ENCODE measurements at regions not wholly inside any gene's neighbourhood (a gene's known extent, or its start where the extent isn't known, plus 50 kb on each side); places are given as distances from the start of the nearest gene placed in this dataset.

- Histone ChIP-seq H3K27me3 (ENCODE audit: control insufficient read depth, low read length) (no peaks in the 10 kb centered on the region), H3K79me2 (ENCODE audit: control insufficient read depth, low read length) (no peaks in the 10 kb centered on the region), H3K9me2 (replicated peaks; ENCODE audit: control insufficient read depth, low read length) (no peaks in the 10 kb centered on the region), H3K4me1 (ENCODE audit: control insufficient read depth, low read length) (no peaks in the 10 kb centered on the region), H3K4me2 (ENCODE audit: low read length) (no peak overlapping the region), H3K4me3 (ENCODE audit: low read length) (no peak overlapping the region), H3K36me3 (ENCODE audit: control insufficient read depth, low read length) (no peaks in the 10 kb centered on the region), H4K20me1 (ENCODE audit: control insufficient read depth, insufficient read depth, low read depth, low read length) (no peaks in the 10 kb centered on the region), H3K9me3 (ENCODE audit: control insufficient read depth, insufficient read depth, low read length) (no peaks in the 10 kb centered on the region), H3F3A (ENCODE audit: control insufficient read depth, insufficient read depth) (no peaks in the 10 kb centered on the region), H3K27ac (ENCODE audit: low read depth, low read length) (no peak overlapping the region)
- no peak for TF ChIP-seq EZH2phosphoT487 (IDR thresholded peaks at IDR 0.05; ENCODE audit: borderline replicate concordance, low read length)
- TF ChIP-seq, protein P1, sequence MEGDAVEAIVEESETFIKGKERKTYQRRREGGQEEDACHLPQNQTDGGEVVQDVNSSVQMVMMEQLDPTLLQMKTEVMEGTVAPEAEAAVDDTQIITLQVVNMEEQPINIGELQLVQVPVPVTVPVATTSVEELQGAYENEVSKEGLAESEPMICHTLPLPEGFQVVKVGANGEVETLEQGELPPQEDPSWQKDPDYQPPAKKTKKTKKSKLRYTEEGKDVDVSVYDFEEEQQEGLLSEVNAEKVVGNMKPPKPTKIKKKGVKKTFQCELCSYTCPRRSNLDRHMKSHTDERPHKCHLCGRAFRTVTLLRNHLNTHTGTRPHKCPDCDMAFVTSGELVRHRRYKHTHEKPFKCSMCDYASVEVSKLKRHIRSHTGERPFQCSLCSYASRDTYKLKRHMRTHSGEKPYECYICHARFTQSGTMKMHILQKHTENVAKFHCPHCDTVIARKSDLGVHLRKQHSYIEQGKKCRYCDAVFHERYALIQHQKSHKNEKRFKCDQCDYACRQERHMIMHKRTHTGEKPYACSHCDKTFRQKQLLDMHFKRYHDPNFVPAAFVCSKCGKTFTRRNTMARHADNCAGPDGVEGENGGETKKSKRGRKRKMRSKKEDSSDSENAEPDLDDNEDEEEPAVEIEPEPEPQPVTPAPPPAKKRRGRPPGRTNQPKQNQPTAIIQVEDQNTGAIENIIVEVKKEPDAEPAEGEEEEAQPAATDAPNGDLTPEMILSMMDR (IDR thresholded peaks at IDR 0.05; ENCODE audit: low read depth, low read length, poor library complexity, severe bottlenecking): no peak
Measured at GRCh38 chr20:40110311-40110831, 578.7 kb downstream of the MAFB start.

- Histone ChIP-seq H3K9me3 (ENCODE audit: control insufficient read depth, insufficient read depth, low read length) (no peaks in the 10 kb centered on the region), H3K4me1 (ENCODE audit: control insufficient read depth, low read length) (no peaks in the 10 kb centered on the region), H3K4me2 (ENCODE audit: low read length) (no peak overlapping the region), H3F3A (ENCODE audit: control insufficient read depth, insufficient read depth) (no peaks in the 10 kb centered on the region), H3K36me3 (ENCODE audit: control insufficient read depth, low read length) (no peaks in the 10 kb centered on the region), H4K20me1 (ENCODE audit: control insufficient read depth, insufficient read depth, low read depth, low read length) (no peaks in the 10 kb centered on the region), H3K9me2 (replicated peaks; ENCODE audit: control insufficient read depth, low read length) (no peaks in the 10 kb centered on the region), H3K4me3 (ENCODE audit: low read length) (no peak overlapping the region), H3K27me3 (ENCODE audit: control insufficient read depth, low read length) (no peaks in the 10 kb centered on the region), H3K79me2 (ENCODE audit: control insufficient read depth, low read length) (no peaks in the 10 kb centered on the region), H3K27ac (ENCODE audit: low read depth, low read length) (no peak overlapping the region)
- TF ChIP-seq, protein P1 (IDR thresholded peaks at IDR 0.05; ENCODE audit: low read depth, low read length, poor library complexity, severe bottlenecking): no peak
- TF ChIP-seq EZH2phosphoT487 (IDR thresholded peaks at IDR 0.05; ENCODE audit: borderline replicate concordance, low read length): no peak
Measured at GRCh38 chr20:40109136-40109535, 579.9 kb downstream of the MAFB start.

DNA sequence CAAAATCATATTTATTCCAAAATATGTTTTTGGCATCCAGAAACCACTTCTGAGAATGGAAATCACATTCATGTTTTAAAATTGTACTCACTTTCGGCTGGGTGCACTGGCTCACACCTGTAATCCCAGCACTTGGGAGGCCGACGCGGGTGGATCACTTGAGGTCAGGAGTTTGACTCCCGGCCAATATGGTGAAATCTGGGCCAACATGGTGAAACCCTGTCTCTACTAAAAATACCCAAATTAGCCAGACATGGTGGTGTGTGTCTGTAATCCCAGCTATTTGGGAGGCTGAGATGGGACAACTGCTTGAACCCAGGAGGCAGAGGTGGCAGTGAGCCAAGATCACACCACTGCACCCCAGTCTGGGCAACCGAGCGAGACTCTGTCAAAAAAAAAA is 580.7 kb downstream of the MAFB start:
- Histone ChIP-seq H3K4me2 (ENCODE audit: low read length) (no peak overlapping the region), H3K4me3 (ENCODE audit: low read length) (no peak overlapping the region), H3F3A (ENCODE audit: control insufficient read depth, insufficient read depth) (no peaks in the 10 kb centered on the region), H3K79me2 (ENCODE audit: control insufficient read depth, low read length) (no peaks in the 10 kb centered on the region), H3K9me2 (replicated peaks; ENCODE audit: control insufficient read depth, low read length) (no peaks in the 10 kb centered on the region), H3K36me3 (ENCODE audit: control insufficient read depth, low read length) (no peaks in the 10 kb centered on the region), H4K20me1 (ENCODE audit: control insufficient read depth, insufficient read depth, low read depth, low read length) (no peaks in the 10 kb centered on the region), H3K27me3 (ENCODE audit: control insufficient read depth, low read length) (no peaks in the 10 kb centered on the region), H3K27ac (ENCODE audit: low read depth, low read length) (no peak overlapping the region), H3K9me3 (ENCODE audit: control insufficient read depth, insufficient read depth, low read length) (no peaks in the 10 kb centered on the region), H3K4me1 (ENCODE audit: control insufficient read depth, low read length) (no peaks in the 10 kb centered on the region)
- TF ChIP-seq, protein P1 (IDR thresholded peaks at IDR 0.05; ENCODE audit: low read depth, low read length, poor library complexity, severe bottlenecking): no peak
- no peak for TF ChIP-seq EZH2phosphoT487 (IDR thresholded peaks at IDR 0.05; ENCODE audit: borderline replicate concordance, low read length)

All from DOHH2 (cell line).